GM23338 (cell line): ENCODE measurements at regions not wholly inside any gene's neighbourhood (a gene's known extent, or its start where the extent isn't known, plus 50 kb on each side); places are given as distances from the start of the nearest gene placed in this dataset.

Source experiments
- ATAC-seq: fragments of 200-7000 bp; cut with Tn5 transposase; 3 replicates; pipeline ENCODE4 v1.9.1; 2020
- DNase-seq: peaks from one replicate; pipeline ENCODE4 v3.0.0-alpha.2; 2015; ENCODE audit warnings: low spot score
- H2AFZ ChIP-seq: fragments of 200-600 bp; sonication (generic); 2 replicates; pipeline ENCODE4 v1.8.0; 2016; ENCODE audit warnings: antibody characterized with exemption, mild to moderate bottlenecking, moderate library complexity
- H3F3A ChIP-seq: fragments of 200-600 bp; sonication (generic); replicated peaks from 2 replicates; pipeline ENCODE4 v1.8.0; 2017; ENCODE audit warnings: antibody characterized with exemption, mixed run types, low read depth
- H3K27ac ChIP-seq: fragments of 200-600 bp; sonication (generic); 2 replicates; pipeline ENCODE4 v1.6.1; 2016; ENCODE audit warnings: low read depth
- H3K27me3 ChIP-seq: fragments of 200-600 bp; sonication (generic); 2 replicates; pipeline ENCODE4 v1.8.0; 2016; ENCODE audit warnings: mild to moderate bottlenecking, mixed run types, moderate library complexity; ENCODE audit not compliant: insufficient read depth
- H3K36me3 ChIP-seq: fragments of 200-600 bp; sonication (generic); 2 replicates; pipeline ENCODE4 v1.8.0; 2016; ENCODE audit warnings: mild to moderate bottlenecking; ENCODE audit not compliant: insufficient read depth
- H3K4me1 ChIP-seq: fragments of 200-600 bp; sonication (generic); 2 replicates; pipeline ENCODE4 v1.8.0; 2016; ENCODE audit warnings: mild to moderate bottlenecking, moderate library complexity; ENCODE audit not compliant: insufficient read depth
- H3K4me2 ChIP-seq: fragments of 200-600 bp; sonication (generic); 2 replicates; pipeline ENCODE4 v1.7.1; 2017; ENCODE audit warnings: mixed run types
- H3K4me3 ChIP-seq: fragments of 200-600 bp; sonication (generic); 2 replicates; pipeline ENCODE4 v1.6.1; 2016; ENCODE audit warnings: mixed run types
- H3K79me2 ChIP-seq: fragments of 200-600 bp; sonication (generic); replicated peaks from 2 replicates; pipeline ENCODE4 v1.8.0; 2017; ENCODE audit warnings: mild to moderate bottlenecking; ENCODE audit not compliant: insufficient read depth
- H3K9me2 ChIP-seq: fragments of 200-600 bp; sonication (generic); 2 replicates; pipeline ENCODE4 v1.8.0; 2017; ENCODE audit not compliant: insufficient read depth
- H4K20me1 ChIP-seq: fragments of 200-600 bp; sonication (generic); replicated peaks from 2 replicates; pipeline ENCODE4 v1.8.0; 2017; ENCODE audit warnings: mild to moderate bottlenecking; ENCODE audit not compliant: insufficient read depth
- H3K27ac Mint-ChIP-seq: 2 replicates; pipeline ENCODE4 v1.8.0; 2020; ENCODE audit warnings: inconsistent platforms, mild to moderate bottlenecking, moderate library complexity, mixed read lengths
- H3K27me3 Mint-ChIP-seq: 3 replicates; pipeline ENCODE4 v1.8.0; 2022; ENCODE audit warnings: low read depth, mild to moderate bottlenecking, moderate library complexity, mixed read lengths, inconsistent platforms; ENCODE audit not compliant: insufficient read depth, poor library complexity
- H3K36me3 Mint-ChIP-seq: 3 replicates; pipeline ENCODE4 v1.8.0; 2021; ENCODE audit warnings: low read depth, mild to moderate bottlenecking, inconsistent platforms, moderate library complexity, mixed read lengths
- H3K4me1 Mint-ChIP-seq: 3 replicates; pipeline ENCODE4 v1.8.0; 2020; ENCODE audit warnings: mild to moderate bottlenecking, inconsistent platforms, mixed read lengths
- H3K4me3 Mint-ChIP-seq: 3 replicates; pipeline ENCODE4 v1.8.0; 2021; ENCODE audit warnings: moderate library complexity, mild to moderate bottlenecking, inconsistent platforms, mixed read lengths
- H3K9me3 Mint-ChIP-seq: 3 replicates; pipeline ENCODE4 v1.8.0; 2020; ENCODE audit warnings: moderate library complexity, mild to moderate bottlenecking, inconsistent platforms, mixed read lengths
- CREB1 ChIP-seq: fragments of 250-450 bp; sonication (Bioruptor Pico); IDR thresholded peaks from 2 replicates; pipeline ENCODE4 v1.5.0; 2020; ENCODE audit warnings: low read depth, mild to moderate bottlenecking, moderate library complexity
- EZH2 ChIP-seq: fragments of 200-600 bp; sonication (generic); IDR thresholded peaks from one replicate; pipeline ENCODE4 v1.8.0; 2017; ENCODE audit warnings: antibody characterized with exemption, mild to moderate bottlenecking, low read depth; ENCODE audit not compliant: unreplicated experiment
- EZH2phosphoT487 ChIP-seq: fragments of 200-600 bp; sonication (generic); IDR thresholded peaks from one replicate; pipeline ENCODE4 v1.8.1; 2018; ENCODE audit warnings: antibody characterized with exemption; ENCODE audit not compliant: unreplicated experiment
- JUNB ChIP-seq: IDR thresholded peaks from one replicate; pipeline ENCODE4 v1.6.1; 2016; ENCODE audit warnings: antibody characterized with exemption; ENCODE audit not compliant: unreplicated experiment
- NANOG ChIP-seq: IDR thresholded peaks from 2 replicates; pipeline ENCODE4 v1.6.1; 2016; ENCODE audit warnings: antibody characterized with exemption, borderline replicate concordance
- POLR2AphosphoS5 ChIP-seq: IDR thresholded peaks from 2 replicates; pipeline ENCODE4 v1.6.1; 2016; ENCODE audit warnings: antibody characterized with exemption, low read depth
- STAT1 ChIP-seq: IDR thresholded peaks from one replicate; pipeline ENCODE4 v1.6.1; 2016; ENCODE audit warnings: antibody characterized with exemption; ENCODE audit not compliant: unreplicated experiment
- ZNF114 ChIP-seq: fragments of 250-450 bp; sonication (Bioruptor Pico); IDR thresholded peaks from 2 replicates; pipeline ENCODE4 v1.5.0; 2020; ENCODE audit warnings: mild to moderate bottlenecking, moderate library complexity
- ZNF331 ChIP-seq: fragments of 250-450 bp; sonication (Bioruptor Pico); IDR thresholded peaks from 2 replicates; pipeline ENCODE4 v1.5.0; 2020; ENCODE audit warnings: low read depth, mild to moderate bottlenecking, moderate library complexity
- TF ChIP-seq, protein P1 (sequence below): IDR thresholded peaks from 2 replicates; pipeline ENCODE4 v1.6.1; 2016; ENCODE audit warnings: antibody characterized with exemption
- TF ChIP-seq, protein P2 (sequence below): fragments of 250-450 bp; sonication (Bioruptor Pico); IDR thresholded peaks from 2 replicates; pipeline ENCODE4 v1.5.0; 2020; ENCODE audit warnings: mild to moderate bottlenecking, moderate library complexity
- TF ChIP-seq, protein P3 (sequence below): IDR thresholded peaks from one replicate; pipeline ENCODE4 v1.6.1; 2018; ENCODE audit warnings: antibody characterized with exemption; ENCODE audit not compliant: unreplicated experiment
- TF ChIP-seq, protein P4 (sequence below), 2 experiments: fragments of 200-600 bp in 1 of 2; sonication (generic) in 1 of 2; conservative IDR thresholded peaks; 2 replicates each; pipeline versions ENCODE4 v1.5.1 to v1.6.1; 2016 to 2017; ENCODE audit warnings: antibody characterized with exemption in 2 of 2, low read depth in 2 of 2, mild to moderate bottlenecking in 2 of 2, moderate library complexity in 1 of 2

DNA sequence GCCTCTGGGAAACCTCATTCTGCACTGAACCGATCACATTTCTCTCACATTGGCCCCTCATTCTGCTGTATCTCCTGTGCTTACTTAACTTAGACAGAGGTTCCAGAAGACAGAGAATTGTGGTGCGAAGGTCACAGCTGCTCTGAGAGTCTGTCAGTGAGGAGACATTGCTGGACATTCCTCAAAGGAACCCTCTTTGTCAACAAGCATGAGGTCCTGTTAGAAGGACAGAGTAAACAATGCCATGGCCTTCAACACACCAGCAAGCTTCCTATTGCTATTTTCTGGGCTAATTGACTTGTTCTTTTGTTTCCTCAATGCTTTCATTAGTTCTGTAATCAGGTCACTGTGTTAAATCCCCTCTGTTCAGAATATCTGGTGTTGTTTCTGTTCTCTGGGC lies 109.3 kb upstream of the FZD8 start:
- Histone ChIP-seq H2AFZ (0 out of 2 replicates have a peak overlapping the region, but pooled peaks have one; percentile 38), H3K36me3 (no peaks in the 10 kb centered on the region), H4K20me1 (no peaks in the 10 kb centered on the region), H3K27me3 (no peaks in the 10 kb centered on the region), H3K27ac (no peak overlapping the region), H3F3A (no peaks in the 10 kb centered on the region), H3K4me1 (peaks cover 4% of the 10 kb centered on the region), H3K79me2 (no peaks in the 10 kb centered on the region), H3K4me3 (no peak overlapping the region), H3K9me2 (no peaks in the 10 kb centered on the region), H3K4me2 (no peak overlapping the region)
- Mint-ChIP-seq H3K9me3 (no peaks in the 10 kb centered on the region), H3K36me3 (no peaks in the 10 kb centered on the region), H3K4me3 (no peak overlapping the region), H3K27ac (no peak overlapping the region), H3K4me1 (peaks cover 11% of the 10 kb centered on the region; the same call in 2 of the 3 replicates), H3K27me3 (peaks cover 2% of the 10 kb centered on the region)
- DNase-seq (no peak), ATAC-seq (no peak)
- TF ChIP-seq, protein P1, sequence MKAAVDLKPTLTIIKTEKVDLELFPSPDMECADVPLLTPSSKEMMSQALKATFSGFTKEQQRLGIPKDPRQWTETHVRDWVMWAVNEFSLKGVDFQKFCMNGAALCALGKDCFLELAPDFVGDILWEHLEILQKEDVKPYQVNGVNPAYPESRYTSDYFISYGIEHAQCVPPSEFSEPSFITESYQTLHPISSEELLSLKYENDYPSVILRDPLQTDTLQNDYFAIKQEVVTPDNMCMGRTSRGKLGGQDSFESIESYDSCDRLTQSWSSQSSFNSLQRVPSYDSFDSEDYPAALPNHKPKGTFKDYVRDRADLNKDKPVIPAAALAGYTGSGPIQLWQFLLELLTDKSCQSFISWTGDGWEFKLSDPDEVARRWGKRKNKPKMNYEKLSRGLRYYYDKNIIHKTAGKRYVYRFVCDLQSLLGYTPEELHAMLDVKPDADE = no peak
- no peak for TF ChIP-seq EZH2
- TF ChIP-seq, protein P2, sequence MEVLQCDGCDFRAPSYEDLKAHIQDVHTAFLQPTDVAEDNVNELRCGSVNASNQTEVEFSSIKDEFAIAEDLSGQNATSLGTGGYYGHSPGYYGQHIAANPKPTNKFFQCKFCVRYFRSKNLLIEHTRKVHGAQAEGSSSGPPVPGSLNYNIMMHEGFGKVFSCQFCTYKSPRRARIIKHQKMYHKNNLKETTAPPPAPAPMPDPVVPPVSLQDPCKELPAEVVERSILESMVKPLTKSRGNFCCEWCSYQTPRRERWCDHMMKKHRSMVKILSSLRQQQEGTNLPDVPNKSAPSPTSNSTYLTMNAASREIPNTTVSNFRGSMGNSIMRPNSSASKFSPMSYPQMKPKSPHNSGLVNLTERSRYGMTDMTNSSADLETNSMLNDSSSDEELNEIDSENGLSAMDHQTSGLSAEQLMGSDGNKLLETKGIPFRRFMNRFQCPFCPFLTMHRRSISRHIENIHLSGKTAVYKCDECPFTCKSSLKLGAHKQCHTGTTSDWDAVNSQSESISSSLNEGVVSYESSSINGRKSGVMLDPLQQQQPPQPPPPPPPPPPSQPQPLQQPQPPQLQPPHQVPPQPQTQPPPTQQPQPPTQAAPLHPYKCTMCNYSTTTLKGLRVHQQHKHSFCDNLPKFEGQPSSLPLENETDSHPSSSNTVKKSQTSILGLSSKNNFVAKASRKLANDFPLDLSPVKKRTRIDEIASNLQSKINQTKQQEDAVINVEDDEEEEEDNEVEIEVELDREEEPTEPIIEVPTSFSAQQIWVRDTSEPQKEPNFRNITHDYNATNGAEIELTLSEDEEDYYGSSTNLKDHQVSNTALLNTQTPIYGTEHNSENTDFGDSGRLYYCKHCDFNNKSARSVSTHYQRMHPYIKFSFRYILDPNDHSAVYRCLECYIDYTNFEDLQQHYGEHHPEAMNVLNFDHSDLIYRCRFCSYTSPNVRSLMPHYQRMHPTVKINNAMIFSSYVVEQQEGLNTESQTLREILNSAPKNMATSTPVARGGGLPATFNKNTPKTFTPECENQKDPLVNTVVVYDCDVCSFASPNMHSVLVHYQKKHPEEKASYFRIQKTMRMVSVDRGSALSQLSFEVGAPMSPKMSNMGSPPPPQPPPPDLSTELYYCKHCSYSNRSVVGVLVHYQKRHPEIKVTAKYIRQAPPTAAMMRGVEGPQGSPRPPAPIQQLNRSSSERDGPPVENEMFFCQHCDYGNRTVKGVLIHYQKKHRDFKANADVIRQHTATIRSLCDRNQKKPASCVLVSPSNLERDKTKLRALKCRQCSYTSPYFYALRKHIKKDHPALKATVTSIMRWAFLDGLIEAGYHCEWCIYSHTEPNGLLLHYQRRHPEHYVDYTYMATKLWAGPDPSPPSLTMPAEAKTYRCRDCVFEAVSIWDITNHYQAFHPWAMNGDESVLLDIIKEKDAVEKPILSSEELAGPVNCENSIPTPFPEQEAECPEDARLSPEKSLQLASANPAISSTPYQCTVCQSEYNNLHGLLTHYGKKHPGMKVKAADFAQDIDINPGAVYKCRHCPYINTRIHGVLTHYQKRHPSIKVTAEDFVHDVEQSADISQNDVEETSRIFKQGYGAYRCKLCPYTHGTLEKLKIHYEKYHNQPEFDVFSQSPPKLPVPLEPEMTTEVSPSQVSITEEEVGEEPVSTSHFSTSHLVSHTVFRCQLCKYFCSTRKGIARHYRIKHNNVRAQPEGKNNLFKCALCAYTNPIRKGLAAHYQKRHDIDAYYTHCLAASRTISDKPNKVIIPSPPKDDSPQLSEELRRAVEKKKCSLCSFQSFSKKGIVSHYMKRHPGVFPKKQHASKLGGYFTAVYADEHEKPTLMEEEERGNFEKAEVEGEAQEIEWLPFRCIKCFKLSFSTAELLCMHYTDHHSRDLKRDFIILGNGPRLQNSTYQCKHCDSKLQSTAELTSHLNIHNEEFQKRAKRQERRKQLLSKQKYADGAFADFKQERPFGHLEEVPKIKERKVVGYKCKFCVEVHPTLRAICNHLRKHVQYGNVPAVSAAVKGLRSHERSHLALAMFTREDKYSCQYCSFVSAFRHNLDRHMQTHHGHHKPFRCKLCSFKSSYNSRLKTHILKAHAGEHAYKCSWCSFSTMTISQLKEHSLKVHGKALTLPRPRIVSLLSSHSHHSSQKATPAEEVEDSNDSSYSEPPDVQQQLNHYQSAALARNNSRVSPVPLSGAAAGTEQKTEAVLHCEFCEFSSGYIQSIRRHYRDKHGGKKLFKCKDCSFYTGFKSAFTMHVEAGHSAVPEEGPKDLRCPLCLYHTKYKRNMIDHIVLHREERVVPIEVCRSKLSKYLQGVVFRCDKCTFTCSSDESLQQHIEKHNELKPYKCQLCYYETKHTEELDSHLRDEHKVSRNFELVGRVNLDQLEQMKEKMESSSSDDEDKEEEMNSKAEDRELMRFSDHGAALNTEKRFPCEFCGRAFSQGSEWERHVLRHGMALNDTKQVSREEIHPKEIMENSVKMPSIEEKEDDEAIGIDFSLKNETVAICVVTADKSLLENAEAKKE (CRISPR knock-in tag) = no peak
- TF ChIP-seq POLR2AphosphoS5 = no peak
- TF ChIP-seq ZNF331 (CRISPR knock-in tag) = no peak
- TF ChIP-seq JUNB = no peak
- TF ChIP-seq ZNF114 (CRISPR knock-in tag) = no peak
- no peak for TF ChIP-seq CREB1 (CRISPR knock-in tag)
- TF ChIP-seq EZH2phosphoT487 = no peak
- TF ChIP-seq STAT1 = no peak
- TF ChIP-seq, protein P3, sequence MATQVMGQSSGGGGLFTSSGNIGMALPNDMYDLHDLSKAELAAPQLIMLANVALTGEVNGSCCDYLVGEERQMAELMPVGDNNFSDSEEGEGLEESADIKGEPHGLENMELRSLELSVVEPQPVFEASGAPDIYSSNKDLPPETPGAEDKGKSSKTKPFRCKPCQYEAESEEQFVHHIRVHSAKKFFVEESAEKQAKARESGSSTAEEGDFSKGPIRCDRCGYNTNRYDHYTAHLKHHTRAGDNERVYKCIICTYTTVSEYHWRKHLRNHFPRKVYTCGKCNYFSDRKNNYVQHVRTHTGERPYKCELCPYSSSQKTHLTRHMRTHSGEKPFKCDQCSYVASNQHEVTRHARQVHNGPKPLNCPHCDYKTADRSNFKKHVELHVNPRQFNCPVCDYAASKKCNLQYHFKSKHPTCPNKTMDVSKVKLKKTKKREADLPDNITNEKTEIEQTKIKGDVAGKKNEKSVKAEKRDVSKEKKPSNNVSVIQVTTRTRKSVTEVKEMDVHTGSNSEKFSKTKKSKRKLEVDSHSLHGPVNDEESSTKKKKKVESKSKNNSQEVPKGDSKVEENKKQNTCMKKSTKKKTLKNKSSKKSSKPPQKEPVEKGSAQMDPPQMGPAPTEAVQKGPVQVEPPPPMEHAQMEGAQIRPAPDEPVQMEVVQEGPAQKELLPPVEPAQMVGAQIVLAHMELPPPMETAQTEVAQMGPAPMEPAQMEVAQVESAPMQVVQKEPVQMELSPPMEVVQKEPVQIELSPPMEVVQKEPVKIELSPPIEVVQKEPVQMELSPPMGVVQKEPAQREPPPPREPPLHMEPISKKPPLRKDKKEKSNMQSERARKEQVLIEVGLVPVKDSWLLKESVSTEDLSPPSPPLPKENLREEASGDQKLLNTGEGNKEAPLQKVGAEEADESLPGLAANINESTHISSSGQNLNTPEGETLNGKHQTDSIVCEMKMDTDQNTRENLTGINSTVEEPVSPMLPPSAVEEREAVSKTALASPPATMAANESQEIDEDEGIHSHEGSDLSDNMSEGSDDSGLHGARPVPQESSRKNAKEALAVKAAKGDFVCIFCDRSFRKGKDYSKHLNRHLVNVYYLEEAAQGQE = no peak
- TF ChIP-seq NANOG = no peak
- TF ChIP-seq, protein P4, sequence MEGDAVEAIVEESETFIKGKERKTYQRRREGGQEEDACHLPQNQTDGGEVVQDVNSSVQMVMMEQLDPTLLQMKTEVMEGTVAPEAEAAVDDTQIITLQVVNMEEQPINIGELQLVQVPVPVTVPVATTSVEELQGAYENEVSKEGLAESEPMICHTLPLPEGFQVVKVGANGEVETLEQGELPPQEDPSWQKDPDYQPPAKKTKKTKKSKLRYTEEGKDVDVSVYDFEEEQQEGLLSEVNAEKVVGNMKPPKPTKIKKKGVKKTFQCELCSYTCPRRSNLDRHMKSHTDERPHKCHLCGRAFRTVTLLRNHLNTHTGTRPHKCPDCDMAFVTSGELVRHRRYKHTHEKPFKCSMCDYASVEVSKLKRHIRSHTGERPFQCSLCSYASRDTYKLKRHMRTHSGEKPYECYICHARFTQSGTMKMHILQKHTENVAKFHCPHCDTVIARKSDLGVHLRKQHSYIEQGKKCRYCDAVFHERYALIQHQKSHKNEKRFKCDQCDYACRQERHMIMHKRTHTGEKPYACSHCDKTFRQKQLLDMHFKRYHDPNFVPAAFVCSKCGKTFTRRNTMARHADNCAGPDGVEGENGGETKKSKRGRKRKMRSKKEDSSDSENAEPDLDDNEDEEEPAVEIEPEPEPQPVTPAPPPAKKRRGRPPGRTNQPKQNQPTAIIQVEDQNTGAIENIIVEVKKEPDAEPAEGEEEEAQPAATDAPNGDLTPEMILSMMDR (conservative IDR thresholded peaks at IDR 0.05; ENCODE audit: low read depth in 2 of 2) = no peak
